ENCODE measurements at regions not wholly inside any gene's neighbourhood (a gene's known extent, or its start where the extent isn't known, plus 50 kb on each side); places are given as distances from the start of the nearest gene placed in this dataset.
"Not testable (repeated sequence)": the region's sequence is repeated elsewhere in the genome, so short reads cannot be mapped to it uniquely, and the experiment has no call there.

GRCh38 chr20:47851774-47852173, 66.5 kb upstream of the SULF2 start:
- no peak overlapping the region for H3K4me3 ChIP-seq (ENCODE audit: low read depth, low read length)
- no peak for TF ChIP-seq POLR2A (IDR thresholded peaks at IDR 0.05; ENCODE audit: extremely low read depth, insufficient read length)
- TF ChIP-seq CTCF (IDR thresholded peaks at IDR 0.05; ENCODE audit: low read depth, low read length) = no peak
- TF ChIP-seq MAX (IDR thresholded peaks at IDR 0.05; ENCODE audit: low read depth, low read length) = no peak
- TF ChIP-seq MYC (IDR thresholded peaks at IDR 0.05; ENCODE audit: low read depth, low read length) = no peak
- DNase-seq (ENCODE audit: low read depth) = no peak

- DNase-seq (ENCODE audit: low read depth) = no peak
- TF ChIP-seq CTCF (IDR thresholded peaks at IDR 0.05; ENCODE audit: low read depth, low read length) = no peak
- no peak for TF ChIP-seq POLR2A (IDR thresholded peaks at IDR 0.05; ENCODE audit: extremely low read depth, insufficient read length)
- no peak for TF ChIP-seq MYC (IDR thresholded peaks at IDR 0.05; ENCODE audit: low read depth, low read length)
- TF ChIP-seq MAX (IDR thresholded peaks at IDR 0.05; ENCODE audit: low read depth, low read length) = no peak
- H3K4me3 ChIP-seq (ENCODE audit: low read depth, low read length) = no peak overlapping the region
Measured at GRCh38 chr20:47850146-47850545, 64.9 kb upstream of the SULF2 start.

GRCh38 chr20:47849596-47849995, 64.3 kb upstream of the SULF2 start:
- TF ChIP-seq MYC (IDR thresholded peaks at IDR 0.05; ENCODE audit: low read depth, low read length) (no peak), CTCF (IDR thresholded peaks at IDR 0.05; ENCODE audit: low read depth, low read length) (no peak), MAX (IDR thresholded peaks at IDR 0.05; ENCODE audit: low read depth, low read length) (no peak), POLR2A (IDR thresholded peaks at IDR 0.05; ENCODE audit: extremely low read depth, insufficient read length) (no peak)
- H3K4me3 ChIP-seq (ENCODE audit: low read depth, low read length) = no peak overlapping the region
- DNase-seq (ENCODE audit: low read depth) = no peak

DNA sequence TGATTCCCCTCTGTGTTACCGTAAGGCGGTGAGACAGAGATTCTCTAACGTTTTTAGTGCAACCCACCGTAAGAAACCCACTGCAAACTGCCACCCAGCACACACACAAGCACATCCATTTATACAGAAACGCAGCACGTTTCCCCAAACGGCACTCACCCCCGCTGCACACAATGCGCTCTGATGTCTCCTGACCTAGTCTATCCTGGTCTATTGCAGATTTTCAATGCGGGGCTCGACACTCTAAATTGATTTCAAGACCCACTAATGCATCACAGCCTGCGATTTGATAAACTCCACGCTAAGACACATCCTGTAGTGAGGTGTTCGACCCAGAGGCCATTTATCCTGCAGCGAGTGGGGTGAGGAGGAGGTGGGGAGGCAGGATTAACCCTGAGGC, 63.7 kb upstream of the SULF2 start:
- H3K4me3 ChIP-seq (ENCODE audit: low read depth, low read length) = no peak overlapping the region
- TF ChIP-seq MYC (IDR thresholded peaks at IDR 0.05; ENCODE audit: low read depth, low read length) = no peak
- no peak for TF ChIP-seq MAX (IDR thresholded peaks at IDR 0.05; ENCODE audit: low read depth, low read length)
- no peak for DNase-seq (ENCODE audit: low read depth)

- not testable (repeated sequence) for H3K4me3 ChIP-seq (ENCODE audit: low read depth, low read length); DNase-seq (ENCODE audit: low read depth)
Measured at GRCh38 chr20:47848534-47848933, 63.3 kb upstream of the SULF2 start.

DNA sequence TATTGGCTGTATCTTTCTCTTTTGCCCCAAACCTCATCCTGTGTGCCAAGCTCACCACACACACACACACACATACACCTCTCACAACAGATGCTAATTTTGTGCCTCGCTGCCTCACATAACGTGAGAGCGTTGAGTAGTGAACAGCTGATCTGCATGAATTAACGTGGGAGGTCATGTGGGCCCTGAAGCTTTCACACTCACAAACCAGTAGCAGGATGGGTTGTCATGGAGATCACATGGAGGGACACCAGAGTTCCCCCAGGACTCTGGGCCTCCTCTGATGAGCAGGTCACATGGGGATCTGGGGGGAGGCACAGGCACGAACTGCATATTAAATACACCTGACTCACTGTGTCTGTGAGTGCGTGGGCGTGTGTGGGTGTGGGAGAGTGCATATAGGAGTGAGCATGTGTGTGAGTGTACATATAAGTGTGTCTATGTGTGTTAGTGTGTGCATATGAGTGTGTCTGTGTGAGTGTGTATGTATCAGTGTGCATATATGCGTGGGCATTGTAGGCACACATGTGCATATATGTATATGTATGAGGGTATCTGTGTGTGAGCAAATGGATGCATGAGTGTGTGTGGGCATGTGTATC, 62.7 kb upstream of the SULF2 start:
- DNase-seq (ENCODE audit: low read depth) = no peak

GRCh38 chr20:47847220-47847619, 61.9 kb upstream of the SULF2 start:
- not testable (repeated sequence) for H3K4me3 ChIP-seq (ENCODE audit: low read depth, low read length); DNase-seq (ENCODE audit: low read depth)

More for the DNA sequence above, 62.7 kb upstream of the SULF2 start:
- no peak for TF ChIP-seq MYC (IDR thresholded peaks at IDR 0.05; ENCODE audit: low read depth, low read length)
- TF ChIP-seq CTCF (IDR thresholded peaks at IDR 0.05; ENCODE audit: low read depth, low read length) = no peak
- no peak for TF ChIP-seq MAX (IDR thresholded peaks at IDR 0.05; ENCODE audit: low read depth, low read length)
- no peak for TF ChIP-seq POLR2A (IDR thresholded peaks at IDR 0.05; ENCODE audit: extremely low read depth, insufficient read length)
- H3K4me3 ChIP-seq (ENCODE audit: low read depth, low read length) = no peak overlapping the region

DNA sequence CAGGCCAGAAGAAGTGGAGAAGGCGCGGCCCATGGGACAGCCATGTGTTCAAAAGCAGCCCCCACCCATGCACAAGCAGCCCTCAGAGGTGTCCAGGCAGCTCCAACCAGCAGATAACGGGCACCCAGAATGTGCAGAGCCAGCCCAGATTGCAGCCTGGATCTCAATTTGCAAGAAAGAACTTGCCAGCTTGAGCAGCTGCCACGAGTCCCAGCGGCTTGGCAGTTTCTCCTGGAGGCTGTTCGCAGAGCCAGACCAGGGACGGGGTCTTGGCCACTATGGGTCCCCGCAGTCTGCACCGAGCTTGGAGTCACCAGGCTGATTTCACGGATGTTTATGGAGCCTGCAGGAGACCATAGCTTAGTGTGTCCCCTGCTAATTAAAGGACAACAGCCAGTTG, 61.4 kb upstream of the SULF2 start:
- DNase-seq (ENCODE audit: low read depth); H3K4me3 ChIP-seq (ENCODE audit: low read depth, low read length): not testable (repeated sequence)

DNA sequence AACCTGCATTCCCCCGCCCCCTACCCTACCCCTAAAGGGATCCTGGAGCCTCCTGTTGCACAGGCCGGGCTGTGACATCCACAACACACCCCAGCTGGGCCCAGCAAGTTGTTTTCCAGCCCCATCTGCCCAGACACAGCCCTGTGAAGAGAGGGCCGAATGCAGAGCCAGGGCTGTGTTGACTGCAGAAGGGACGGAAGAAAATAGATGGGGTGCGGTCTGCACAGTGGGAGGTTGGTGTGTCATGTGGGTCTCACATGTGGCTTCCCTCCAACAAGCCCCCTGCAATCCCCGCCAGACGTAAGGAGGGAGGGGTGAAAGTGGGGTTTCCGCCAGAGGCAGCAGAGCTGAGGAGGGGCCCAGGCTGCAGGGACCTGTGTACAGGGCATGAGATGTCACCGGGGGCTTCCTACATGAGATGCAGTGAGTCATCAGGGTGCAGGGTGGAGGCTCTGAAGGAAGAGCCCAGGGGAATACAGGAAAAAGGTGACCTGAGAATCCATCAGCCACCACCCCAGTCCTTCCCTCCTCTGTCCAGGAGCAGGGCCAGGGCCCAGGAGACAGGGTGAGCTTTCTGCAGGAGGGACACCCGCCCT, 60.2 kb upstream of the SULF2 start:
- H3K4me3 ChIP-seq (ENCODE audit: low read depth, low read length); DNase-seq (ENCODE audit: low read depth): not testable (repeated sequence)

GRCh38 chr20:47844568-47844906, 59.3 kb upstream of the SULF2 start:
- DNase-seq (ENCODE audit: low read depth); H3K4me3 ChIP-seq (ENCODE audit: low read depth, low read length): not testable (repeated sequence)
